ENCODE measurements at regions not wholly inside any gene's neighbourhood (a gene's known extent, or its start where the extent isn't known, plus 50 kb on each side); places are given as distances from the start of the nearest gene placed in this dataset.
"Not testable (repeated sequence)": the region's sequence is repeated elsewhere in the genome, so short reads cannot be mapped to it uniquely, and the experiment has no call there.

- no peak for DNase-seq
Measured at GRCh38 chr18:46179306-46179705, 75.1 kb downstream of the HAUS1 start.

- DNase-seq = peak; percentile 72
Measured at GRCh38 chr18:46182633-46183358, 78.6 kb downstream of the HAUS1 start.

- not testable (repeated sequence) for DNase-seq
Measured at GRCh38 chr18:46184296-46184695, 80.1 kb downstream of the HAUS1 start.

- peak; percentile 27 for DNase-seq
Measured at GRCh38 chr18:46184727-46185126, 80.5 kb downstream of the HAUS1 start.

GRCh38 chr18:46190667-46191066, 86.5 kb downstream of the HAUS1 start:
- no peak for DNase-seq

- no peak for DNase-seq
Measured at GRCh38 chr18:46196627-46197243, 92.5 kb downstream of the HAUS1 start.

GRCh38 chr18:46199515-46200147, 95.4 kb downstream of the HAUS1 start:
- DNase-seq = no peak

GRCh38 chr18:46200178-46201055, 96.2 kb downstream of the HAUS1 start:
- DNase-seq = not testable (repeated sequence)

- peak; percentile 25 for DNase-seq
Measured at GRCh38 chr18:46204143-46204542, 100.0 kb downstream of the HAUS1 start.

GRCh38 chr18:46207985-46208384, 103.8 kb downstream of the HAUS1 start:
- no peak for DNase-seq

- DNase-seq = peak; percentile 22
Measured at GRCh38 chr18:46209161-46209560, 105.0 kb downstream of the HAUS1 start.

- no peak for DNase-seq
Measured at GRCh38 chr18:46211816-46212215, 107.6 kb downstream of the HAUS1 start.

- DNase-seq = no peak
Measured at GRCh38 chr18:46212398-46212797, 108.2 kb downstream of the HAUS1 start.

- DNase-seq = no peak
Measured at GRCh38 chr18:46213295-46213694, 109.1 kb downstream of the HAUS1 start.

GRCh38 chr18:46214435-46214834, 110.2 kb downstream of the HAUS1 start:
- no peak for DNase-seq

GRCh38 chr18:46215902-46216723, 111.9 kb downstream of the HAUS1 start:
- DNase-seq = no peak

- DNase-seq = no peak
Measured at GRCh38 chr18:46220116-46220515, 115.9 kb downstream of the HAUS1 start.

GRCh38 chr18:46222093-46222492, 117.9 kb downstream of the HAUS1 start:
- no peak for DNase-seq

- peak; percentile 66 for DNase-seq
Measured at GRCh38 chr18:46222710-46223360, 118.7 kb downstream of the HAUS1 start.

- no peak for DNase-seq
Measured at GRCh38 chr18:46224181-46224775, 120.1 kb downstream of the HAUS1 start.

- no peak for DNase-seq
Measured at GRCh38 chr18:46226461-46226860, 122.3 kb downstream of the HAUS1 start.
